Fibroblast of skin of scalp (primary cell): ENCODE measurements at regions not wholly inside any gene's neighbourhood (a gene's known extent, or its start where the extent isn't known, plus 50 kb on each side); places are given as distances from the start of the nearest gene placed in this dataset.

Source experiments
- DNase-seq: peaks from one replicate; pipeline ENCODE4 v3.0.0-alpha.2; 2013

DNA sequence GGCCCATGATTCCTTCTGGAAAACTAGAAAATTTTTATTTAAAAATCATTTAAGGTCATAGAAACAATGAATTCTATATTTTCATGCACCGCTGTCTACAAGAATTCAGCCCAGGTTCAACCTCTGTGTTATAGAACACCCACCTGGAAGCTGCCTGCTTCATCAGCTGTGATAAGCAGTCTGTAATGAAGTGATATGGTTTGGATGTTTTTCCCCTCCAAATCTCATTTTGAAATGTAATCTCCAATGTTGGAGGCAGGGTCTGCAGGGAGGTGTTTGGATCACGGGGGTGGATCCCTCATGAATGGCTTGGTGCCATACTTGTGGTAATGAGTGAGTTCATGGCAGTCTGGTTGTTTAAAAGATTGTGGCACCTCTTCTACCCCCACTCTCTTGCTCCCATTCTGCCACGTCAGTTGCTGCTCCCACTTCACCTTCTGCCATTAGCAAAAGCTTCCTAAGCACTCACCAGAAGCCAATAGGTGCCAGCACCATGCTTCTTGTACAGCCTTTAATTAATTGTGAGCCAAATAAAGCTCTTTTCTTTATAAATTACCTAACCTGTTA is 55.6 kb downstream of the MRPL32 start:
- DNase-seq, result no peak

DNA sequence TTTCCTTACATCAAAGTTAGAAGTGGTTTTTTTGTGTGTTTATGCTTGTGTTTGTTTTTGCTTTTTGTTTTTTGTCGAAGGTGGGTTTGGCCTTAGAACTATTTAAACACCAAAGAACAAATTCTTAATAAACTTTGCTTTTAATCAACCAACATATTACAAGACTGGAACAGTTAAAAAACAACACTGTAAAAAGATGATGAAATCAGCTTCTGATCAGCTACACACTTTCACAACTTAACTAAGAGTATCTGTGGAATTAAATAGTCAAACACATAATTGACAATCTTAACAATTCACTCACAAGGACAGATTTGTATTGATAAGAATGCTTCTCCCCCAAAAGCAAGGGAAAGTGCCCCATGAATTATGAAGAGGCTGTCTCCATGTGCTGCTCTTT is 58.8 kb downstream of the MRPL32 start:
- DNase-seq, result no peak

DNA sequence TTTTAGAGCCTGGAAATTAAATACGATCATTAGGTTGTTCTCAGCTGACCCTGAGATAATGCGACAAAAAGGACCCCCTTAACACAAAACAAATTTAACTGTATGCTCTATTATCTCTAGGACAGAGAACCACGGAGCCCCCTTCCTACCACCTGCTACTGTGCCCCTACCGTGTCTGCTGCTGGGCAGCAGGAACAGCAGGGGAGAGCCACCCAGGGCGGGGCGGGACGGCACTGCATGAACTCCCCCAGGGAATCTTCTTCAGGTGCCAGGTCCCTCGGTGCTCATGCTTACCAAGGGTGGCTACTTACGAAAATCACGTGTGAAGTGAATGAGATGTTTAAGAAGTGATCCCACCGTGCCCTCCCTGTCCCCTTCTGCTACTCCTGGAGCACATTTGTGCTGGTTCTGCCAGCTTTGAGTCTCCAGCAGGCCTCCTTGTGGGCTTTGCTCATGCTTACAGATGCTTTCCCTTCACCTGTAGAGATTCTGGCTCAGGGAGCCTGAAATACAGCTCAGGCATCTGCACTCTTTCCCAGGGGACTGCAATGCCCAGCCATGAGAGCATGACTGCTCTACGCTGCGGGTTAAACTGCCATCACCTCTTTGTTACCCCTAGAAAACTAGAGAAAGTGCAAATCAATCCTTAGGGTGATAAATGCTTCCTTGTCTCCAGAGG is 59.9 kb downstream of the MRPL32 start:
- no peak for DNase-seq

DNA sequence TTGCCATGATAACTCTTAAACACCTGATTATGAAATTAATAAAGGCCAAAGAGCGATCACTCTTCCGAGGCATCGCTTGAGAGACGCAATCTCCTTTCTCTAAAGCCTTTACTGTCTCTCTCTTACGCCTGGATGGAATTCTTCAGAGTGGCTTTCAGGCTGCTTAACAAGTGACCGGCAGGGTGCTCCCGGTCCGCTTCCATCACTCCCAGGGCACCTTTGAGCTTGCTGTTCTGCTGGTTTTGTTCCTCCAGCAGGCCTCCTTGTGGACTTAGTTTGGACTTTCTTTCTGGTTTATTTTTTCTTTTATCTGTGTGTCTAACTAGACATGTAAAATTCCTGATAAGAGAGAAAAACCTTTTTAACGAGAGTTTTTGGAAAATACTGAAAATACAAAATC is 60.9 kb downstream of the MRPL32 start:
- DNase-seq, result no peak

DNA sequence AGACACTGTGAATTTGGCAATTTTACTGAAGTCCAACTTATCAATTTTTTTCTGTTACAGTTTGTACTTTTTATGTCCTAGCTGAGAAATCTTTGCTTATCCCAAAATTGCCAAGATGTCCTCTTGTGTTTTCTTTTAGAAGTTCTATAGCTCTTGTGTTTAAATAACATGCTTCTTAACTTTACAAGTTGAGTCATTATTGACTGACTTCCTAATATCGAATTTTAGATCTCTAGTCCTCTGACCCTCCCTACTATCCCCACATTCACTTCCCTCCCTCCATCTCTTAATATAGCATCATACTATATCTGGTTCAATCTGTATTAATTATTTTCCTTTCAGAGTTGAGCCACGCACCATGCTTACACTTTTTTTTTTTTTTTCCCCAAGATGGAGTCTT is 61.9 kb downstream of the MRPL32 start:
- no peak for DNase-seq

DNA sequence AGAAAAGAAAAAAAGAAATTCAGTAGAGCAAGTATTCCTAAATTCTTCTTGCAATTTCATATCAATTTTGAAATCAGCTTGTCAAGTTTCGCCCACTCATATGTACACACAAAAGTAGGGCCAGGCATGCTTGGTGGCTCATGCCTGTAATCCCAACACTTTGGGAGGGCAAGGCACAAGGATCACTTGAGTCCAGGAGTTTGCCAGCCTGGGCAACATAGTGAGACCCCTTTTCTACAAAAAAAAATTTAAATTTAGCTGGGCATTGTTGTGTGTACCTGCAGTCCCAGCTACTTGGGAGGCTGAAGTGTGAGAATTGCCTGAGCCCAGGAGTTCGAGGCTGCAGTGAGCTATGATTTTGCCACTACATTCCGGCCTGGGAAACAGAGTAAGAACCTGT is 65.4 kb downstream of the MRPL32 start:
- DNase-seq, result no peak

DNA sequence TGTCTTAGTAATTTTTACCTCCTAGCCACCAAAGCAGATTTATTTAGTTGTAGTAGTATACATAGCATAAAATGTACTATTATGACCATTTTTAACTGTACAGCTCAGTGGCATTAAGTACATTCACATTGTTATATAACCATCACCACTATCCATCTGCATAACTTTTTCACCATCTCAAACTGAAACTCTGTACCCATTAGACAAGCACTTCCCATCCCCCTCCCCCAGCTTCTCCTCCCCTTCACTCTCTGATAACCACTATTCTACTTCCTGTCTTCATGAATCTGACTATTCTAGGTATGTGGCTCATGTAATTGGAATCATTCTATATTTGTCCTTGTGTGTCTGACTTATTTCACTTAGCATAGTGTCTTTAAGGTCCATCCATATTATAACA is 71.9 kb downstream of the MRPL32 start:
- DNase-seq, result peak; percentile 60

DNA sequence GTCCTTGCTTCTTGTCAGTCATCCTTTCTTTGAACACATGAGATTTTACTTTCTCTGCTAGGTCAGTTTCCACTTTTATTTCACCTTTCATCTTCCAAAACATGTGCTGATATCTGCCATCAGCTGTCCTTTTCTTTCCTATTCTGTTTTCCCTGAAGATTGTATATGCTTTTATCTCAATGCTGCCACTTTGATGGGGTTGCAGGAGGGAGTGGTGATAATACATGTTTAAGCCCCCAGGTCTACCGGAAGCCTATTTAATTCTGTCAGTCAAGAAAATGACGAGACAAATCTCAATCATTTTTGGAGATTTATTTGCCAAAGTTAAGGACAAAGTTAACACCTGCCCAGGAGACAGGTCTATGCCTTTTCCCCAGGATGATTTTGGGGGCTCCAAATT is 73.8 kb downstream of the MRPL32 start:
- DNase-seq, result no peak

DNA sequence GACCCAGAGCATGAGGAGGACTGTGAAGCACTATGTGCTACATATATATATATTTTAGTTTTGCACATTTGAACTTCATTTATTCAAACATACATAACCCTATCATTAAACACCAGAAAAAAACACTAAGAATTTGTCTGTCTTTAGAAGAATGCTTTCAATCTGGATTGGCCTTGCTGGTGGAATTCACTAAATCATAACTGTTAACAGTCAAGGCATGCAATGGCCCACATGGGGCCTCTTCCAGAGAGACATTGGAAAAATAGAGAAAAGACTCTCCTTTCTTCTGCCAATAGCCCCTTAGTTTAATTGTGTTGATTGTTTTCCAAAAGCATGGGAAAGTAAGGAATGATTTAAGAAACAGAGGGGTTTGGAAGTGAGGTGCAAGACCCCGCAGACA is 77.9 kb downstream of the MRPL32 start:
- DNase-seq, result peak; percentile 23

DNA sequence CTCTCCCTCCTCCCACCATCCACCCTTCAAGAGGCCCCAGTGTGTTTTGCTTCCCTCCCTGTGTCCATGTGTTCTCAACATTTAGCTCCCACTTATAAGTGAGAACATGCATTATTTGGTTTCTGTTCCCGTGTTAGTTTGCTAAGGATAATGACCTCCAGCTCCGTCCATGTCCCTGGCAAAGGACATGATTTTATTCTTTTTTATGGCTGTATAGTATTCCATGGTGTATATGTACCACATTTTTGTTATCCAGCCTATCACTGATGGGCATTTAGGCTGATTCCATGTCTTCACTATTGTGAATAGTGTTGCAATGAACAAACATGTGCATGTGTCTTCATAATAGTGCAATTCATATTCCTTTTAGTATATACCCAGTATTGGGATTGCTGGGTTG is 79.7 kb downstream of the MRPL32 start:
- no peak for DNase-seq

DNA sequence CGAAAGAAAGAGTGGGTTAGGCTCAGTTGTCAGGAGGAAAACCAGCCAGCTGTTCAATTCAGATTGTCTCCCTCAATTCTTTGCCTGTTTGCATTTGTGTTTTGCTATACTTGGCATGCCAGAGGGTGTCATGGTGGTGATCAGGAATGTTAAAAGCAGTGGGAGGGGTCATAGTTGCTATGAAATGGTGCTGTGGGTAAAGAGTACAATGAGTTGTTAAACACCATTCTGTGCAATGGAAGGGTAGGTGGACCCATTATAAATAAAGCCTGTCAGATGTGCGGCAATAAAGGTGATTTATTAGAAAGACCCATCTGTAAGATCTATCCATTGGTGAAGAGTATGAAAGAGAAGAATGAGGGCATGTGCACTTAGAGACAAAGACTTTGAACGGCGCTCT is 82.2 kb downstream of the MRPL32 start:
- no peak for DNase-seq

DNA sequence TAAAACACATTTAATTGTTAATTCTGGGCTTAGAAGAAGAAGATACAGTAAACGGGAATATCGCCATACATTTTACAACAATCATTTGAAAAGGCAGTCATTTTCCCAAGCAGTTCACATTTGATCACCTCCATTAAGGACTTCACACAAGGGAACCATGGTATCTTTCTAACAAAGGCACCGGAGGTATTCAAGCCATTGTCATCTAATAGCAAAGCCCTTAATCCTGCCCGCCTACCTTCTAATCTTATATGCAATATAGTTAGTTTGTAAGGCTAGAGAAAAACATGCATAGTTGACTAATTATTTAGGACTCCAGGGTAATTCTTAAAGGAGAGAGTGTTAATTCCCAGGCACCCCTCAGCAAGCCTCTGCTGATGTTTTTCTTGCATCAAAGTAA is 83.1 kb downstream of the MRPL32 start:
- no peak for DNase-seq

DNA sequence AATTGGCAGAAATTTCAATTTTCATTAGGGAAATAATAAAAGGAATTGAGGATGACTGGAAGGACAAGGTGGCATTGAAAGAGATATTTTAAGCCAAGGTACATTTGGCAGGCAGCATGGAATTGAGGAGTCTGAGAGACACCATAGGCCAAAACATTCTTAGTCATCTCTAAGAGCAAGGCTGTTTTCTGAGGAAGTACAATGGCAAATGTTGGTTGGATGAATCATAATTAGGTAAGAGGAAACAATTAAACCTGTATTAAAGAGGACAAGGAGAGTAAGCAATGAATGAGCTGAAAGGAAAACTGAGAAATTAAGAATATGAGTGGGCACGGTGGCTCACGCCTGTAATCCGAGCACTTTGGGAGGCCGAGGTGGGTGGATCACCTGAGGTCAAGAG is 86.3 kb downstream of the MRPL32 start:
- no peak for DNase-seq

DNA sequence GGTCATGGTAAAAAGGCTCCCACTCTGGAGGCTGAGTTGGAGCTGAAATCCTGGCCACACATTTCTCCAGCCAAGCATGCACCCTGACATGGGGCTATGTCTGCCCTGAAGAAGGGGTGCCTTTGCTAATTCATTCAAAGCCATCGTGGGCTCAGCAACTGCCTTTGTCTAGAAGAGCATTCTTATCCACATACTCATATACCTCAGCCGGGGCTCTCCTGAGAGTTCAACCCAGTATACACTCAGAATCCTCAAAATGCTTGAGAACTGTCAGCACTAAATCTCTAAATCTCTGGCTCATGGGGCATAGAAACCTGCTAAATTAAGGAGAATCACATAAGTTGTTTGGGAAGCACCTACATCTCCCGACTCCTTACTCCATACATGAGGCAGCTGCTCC is 89.3 kb downstream of the MRPL32 start:
- DNase-seq, result peak; percentile 45

DNA sequence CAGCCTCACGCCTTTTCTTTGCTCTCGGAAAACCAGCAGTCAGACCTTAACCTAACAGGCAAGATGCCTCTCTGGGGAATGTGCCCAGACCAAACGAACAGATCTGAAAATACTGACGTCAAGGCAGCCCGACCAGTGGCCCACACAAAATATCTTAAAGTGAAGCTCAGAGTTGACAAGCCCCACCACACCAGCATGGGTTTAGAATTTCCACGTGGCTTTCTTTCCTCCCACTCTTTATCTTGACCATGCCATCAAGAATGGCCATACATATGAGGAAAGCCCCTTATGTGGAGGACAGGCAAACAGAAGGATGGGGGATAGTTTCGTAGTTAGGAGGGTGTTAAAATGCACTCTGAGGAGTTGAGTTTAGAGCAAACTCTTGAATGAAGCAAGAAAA is 89.8 kb downstream of the MRPL32 start:
- DNase-seq, result no peak

DNA sequence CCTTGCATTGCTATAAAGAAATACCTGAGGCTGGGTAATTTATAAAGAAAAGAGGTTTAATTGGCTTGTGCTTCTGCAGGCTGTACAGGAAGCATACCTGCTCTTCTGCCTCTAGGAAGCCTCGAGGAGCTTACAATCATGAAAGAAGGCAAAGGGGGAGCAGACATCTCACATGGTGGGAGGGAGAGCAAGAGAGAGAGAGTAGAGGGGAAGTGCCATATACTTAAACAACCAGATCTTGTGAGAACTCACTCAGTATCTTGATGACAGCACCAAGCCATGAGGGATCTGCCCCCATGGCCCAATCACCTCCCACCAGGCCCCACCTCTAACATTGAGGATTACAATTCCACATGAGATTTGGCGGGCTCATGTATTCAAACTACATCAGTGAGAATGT is 79.1 kb upstream of the HECW1 start:
- DNase-seq, result no peak

DNA sequence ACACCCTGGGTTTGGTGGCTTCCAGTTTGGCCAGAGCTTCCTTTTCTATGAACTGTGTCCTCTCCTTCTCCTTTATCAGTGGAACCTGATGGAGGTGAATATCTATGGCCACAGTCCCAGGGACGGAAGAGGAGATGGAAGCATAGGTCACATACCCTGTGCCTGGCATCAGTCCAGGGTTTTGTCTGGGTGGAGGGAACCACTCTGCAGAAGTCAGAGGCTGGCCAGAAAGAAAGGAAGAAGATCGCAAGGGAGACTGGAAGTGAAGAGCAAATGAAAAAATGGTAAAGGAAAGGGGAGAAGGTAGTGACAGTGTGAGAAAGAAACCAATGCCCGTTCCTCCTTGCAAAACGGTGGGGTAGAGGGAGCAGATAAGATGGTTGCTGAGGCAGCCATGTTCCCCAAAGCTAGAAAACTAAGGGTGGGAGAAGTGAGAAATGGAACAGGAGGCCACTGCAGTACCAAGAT is 77.9 kb upstream of the HECW1 start:
- DNase-seq, result no peak

DNA sequence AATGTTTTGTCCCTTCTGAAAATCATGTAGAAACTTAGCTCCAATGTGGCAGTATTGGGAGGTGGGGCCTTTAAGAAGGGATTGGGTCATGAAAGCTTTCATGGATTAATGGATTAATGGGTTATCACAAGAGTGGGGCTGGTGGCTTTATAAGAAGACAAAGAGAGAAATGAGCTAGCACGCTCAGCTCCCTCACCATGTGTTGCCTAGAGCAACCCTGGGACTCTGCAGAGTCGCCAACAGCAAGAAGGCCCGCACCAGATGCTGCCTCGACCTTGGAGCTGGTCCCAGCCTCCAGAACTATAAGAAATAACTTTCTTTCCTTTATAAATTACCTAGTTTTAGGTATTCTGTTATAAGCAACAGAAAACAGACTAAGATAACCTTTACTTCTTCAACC is 74.9 kb upstream of the HECW1 start:
- DNase-seq, result peak; percentile 27

DNA sequence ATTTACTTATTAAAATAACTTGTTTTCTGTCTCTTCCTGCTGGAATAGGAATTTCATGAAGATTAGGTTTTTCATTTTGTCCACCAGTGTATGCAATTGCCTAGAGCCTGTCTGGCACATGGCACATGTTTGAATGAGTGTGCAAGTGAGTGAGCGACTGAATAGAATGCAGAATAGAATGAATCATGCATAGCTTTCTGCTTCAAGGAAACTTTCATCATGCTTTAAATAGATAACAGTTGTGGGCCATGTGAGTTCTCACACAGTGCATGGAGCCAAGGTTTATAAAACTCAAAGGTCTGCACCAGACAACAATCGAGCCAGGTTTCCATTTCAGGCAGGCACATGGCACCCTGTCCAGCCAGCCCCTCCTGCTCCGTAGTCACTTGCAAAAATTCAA is 74.2 kb upstream of the HECW1 start:
- peak; percentile 96 for DNase-seq

DNA sequence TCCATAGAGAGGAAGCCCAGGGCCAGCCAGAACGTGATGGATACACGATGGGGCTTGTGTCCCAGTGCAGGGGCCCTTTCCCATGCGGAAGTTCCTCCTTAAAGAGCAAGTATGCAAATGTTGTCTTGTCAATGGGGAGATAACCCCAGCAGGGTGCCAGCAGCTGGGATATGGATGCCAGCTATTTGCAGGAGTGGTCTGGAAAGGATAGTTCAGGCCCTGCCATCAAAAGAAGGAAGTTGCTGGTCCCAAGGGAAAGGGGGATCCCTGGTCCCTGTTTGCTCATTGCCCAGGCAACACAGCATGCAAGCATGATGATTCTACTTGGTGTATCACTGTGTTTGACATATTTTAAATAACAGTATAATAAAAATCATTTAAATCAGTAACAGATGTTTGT is 73.1 kb upstream of the HECW1 start:
- peak; percentile 98 for DNase-seq

DNA sequence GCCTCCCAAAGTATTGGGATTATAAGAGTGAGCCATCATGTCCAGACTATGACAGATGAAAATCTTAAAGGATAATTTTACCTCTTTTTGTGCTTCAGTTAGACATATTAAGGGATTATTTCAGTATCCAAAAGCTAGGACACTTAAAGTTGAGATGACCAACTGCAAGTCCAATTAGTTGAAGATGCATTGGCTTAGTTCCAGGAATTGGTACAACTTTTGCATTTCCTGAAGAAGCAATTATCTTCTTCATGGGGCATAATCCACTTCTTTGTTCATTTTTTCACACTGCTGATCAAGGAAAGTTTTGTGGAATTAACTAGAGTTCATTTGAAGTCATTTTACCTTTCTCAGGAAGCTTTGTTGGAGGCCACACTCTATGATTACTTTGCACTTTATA is 72.0 kb upstream of the HECW1 start:
- no peak for DNase-seq

DNA sequence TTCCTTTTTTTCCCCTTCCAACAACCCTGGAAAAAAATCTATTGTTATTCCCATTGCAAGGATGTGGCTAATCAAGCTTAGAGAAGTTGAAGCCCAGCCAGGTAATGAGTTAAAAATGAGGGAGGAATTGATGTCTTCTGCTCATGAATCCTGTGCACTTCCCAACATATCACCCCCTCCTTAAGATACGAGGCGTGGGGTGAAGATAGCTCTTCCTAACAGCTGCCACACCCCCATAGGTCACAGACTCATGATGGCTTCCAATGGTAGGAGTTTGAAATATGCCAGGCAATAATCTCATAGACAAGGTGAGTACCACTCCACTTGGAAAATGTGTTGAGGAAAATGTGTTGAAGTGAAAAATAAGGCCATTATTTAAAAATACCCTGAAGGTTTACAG is 71.3 kb upstream of the HECW1 start:
- DNase-seq, result no peak

DNA sequence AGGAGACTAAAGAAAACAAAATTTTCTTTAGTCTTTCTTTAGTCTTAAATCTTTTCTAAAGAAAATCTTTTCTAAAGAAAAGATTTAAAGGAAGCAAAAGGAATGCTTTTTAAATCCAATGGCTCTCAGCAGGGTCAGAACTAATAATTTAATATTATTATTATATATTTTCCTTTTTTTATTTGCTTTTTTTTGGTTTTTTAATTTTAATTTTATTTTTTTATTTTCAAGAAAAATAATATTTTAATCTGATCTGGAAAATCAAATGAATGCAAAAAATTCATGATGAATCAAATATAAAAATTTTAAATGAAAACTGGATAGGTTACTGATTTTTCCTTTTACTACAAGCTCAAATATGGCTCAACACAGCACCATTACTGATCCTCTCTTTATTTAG is 70.7 kb upstream of the HECW1 start:
- DNase-seq, result no peak

DNA sequence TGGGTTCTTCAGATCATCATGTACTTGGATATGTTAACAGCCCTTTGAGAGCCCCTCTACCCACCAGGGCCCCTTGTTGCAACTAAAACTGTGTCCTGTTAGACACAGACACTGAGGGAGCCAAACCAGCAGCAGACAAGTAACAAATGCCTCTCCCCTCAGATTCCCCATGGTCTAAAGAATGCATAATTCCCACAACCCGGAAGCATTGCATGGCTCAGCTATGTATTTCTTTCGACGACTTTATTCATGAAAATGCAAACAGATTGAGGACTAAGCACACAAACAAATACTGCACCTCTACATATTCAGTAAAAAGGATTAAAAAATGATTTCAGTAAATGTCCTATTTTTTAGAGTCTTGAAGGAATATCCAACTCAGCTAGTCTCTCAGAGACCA is 70.1 kb upstream of the HECW1 start:
- DNase-seq, result peak; percentile 76

DNA sequence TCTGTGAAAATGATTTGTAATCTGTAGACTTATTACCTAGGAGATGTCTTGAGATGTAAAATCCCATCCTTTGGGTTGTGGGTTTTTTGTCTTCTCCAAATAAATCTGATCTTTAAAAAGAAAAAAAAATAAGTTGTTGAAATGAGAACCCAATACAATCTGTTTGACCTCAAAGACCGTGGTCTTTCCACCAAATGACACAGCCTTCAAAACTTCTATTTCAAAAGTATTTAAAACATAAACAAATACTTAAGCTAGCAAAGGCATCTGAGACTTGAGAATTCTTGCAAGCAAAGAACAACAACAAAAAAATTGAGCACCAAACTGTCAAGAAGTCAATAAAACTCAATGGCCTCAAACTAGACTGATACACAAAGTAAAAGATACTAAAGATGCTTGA is 67.9 kb upstream of the HECW1 start:
- peak; percentile 71 for DNase-seq
